ENCODE measurements at regions not wholly inside any gene's neighbourhood (a gene's known extent, or its start where the extent isn't known, plus 50 kb on each side); places are given as distances from the start of the nearest gene placed in this dataset.

DNA sequence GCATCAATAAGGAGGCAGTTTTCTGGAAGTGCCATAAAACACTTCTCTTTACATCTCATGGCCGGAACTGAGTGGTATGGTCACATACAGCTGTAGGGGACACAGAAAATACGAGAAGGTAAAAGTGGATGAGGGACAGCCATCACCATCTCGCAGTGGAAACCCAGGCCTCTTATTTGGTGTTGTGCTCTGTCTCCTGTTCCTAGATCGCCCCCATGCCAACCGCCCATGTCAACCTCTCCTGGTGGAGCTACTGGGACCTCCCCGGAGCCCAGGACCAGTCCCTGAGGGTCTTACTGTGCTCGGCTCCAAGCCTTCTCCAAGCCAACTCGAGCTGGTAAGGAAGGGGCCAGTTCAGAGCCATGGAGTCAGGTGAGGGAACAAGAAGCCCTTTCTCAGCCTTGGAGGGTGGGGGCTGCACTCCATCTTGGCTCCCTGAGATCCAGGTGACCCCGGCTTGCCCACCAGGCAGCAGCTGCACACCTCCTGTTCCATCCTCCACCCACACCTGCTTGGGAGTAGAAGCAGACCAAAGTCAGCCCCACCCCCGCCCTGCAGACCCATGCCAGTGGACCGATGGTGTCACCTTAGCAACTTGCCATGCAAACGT is 149.0 kb upstream of the CST7 start:
- TF ChIP-seq, protein P1, sequence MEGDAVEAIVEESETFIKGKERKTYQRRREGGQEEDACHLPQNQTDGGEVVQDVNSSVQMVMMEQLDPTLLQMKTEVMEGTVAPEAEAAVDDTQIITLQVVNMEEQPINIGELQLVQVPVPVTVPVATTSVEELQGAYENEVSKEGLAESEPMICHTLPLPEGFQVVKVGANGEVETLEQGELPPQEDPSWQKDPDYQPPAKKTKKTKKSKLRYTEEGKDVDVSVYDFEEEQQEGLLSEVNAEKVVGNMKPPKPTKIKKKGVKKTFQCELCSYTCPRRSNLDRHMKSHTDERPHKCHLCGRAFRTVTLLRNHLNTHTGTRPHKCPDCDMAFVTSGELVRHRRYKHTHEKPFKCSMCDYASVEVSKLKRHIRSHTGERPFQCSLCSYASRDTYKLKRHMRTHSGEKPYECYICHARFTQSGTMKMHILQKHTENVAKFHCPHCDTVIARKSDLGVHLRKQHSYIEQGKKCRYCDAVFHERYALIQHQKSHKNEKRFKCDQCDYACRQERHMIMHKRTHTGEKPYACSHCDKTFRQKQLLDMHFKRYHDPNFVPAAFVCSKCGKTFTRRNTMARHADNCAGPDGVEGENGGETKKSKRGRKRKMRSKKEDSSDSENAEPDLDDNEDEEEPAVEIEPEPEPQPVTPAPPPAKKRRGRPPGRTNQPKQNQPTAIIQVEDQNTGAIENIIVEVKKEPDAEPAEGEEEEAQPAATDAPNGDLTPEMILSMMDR (conservative IDR thresholded peaks at IDR 0.05 in 1 of 2, IDR thresholded peaks at IDR 0.05 in 1 of 2; ENCODE audit: extremely low read depth in 1 of 2, insufficient read depth in 1 of 2, low read depth in 1 of 2, low read length in 2 of 2), result no peak
- TF ChIP-seq EZH2 (IDR thresholded peaks at IDR 0.05; ENCODE audit: borderline replicate concordance, low read length), result no peak
